Cerebellar nuclear complex (tissue), 1 donor: ENCODE measurements at regions not wholly inside any gene's neighbourhood (a gene's known extent, or its start where the extent isn't known, plus 50 kb on each side); places are given as distances from the start of the nearest gene placed in this dataset.

Source experiments
- DNase-seq, 2 experiments: peaks; one replicate each; lab custom pipeline; 2025; lab: John Stamatoyannopoulos, UW

DNA sequence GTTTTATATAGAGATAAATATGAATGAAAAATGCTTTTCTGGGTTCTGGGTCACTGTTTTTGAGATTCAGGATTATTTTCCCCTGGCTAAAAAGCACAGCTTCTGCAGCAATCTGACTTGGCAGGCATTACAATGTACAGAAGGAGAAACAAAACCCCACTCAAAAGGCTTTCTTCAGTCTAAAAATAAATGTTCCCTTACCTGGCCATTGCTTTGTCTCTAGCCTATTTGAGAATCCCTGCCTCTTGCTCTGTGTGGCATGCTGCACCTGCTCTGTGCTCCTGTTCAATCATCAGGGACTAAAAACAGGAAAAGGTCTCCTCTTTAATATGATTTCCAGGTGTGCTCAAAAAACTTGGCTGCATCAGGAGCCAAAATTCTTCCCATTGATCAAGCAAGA, 187.4 kb upstream of the STAC start:
- DNase-seq = peak; percentile 79 to 93

GRCh38 chr3:36193448-36193847, 186.9 kb upstream of the STAC start:
- no peak for DNase-seq

- DNase-seq = no peak
Observed at GRCh38 chr3:36196058-36196457, 184.2 kb upstream of the STAC start.

GRCh38 chr3:36197151-36197550, 183.2 kb upstream of the STAC start:
- peak; percentile 67 to 83 for DNase-seq

GRCh38 chr3:36201546-36201945, 178.8 kb upstream of the STAC start:
- DNase-seq = no peak

GRCh38 chr3:36206956-36207580, 173.2 kb upstream of the STAC start:
- no peak for DNase-seq

DNA sequence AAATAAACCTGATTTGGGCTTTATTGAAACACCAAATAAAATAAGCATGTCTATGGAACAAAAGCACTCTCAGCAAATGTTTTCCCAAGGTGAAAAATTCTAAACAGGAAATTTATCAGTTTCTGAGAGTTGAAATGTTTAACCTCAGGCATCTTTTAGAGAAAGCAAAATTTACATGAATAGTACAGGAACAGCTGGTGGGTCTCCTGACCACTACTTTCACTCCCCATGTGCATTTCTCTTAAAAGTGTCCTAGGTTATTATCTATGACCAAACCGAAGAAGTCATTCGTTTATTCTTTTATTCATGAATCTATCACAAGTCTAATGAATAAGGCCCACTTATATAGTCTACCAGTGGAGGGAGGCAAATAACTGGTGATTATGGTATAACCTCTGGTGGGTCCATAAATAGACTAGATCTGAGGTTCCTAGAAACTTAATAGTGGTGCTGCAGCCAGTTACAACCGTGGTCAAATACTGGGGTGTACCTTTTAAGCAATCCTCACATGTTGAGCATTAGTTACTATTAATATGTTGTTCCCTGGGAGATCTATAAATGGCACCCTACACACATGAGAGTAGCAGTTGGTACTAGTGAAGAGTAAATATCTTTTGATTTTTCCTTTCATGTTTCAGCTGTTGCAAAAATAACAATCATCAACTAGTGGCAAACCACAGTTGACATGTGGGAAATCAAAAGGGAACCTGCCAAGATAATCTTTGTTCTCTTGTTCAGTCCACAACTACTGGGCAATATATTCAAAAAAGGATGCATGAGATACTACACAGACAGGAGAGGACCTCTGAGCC, 169.3 kb upstream of the STAC start:
- DNase-seq = no peak

GRCh38 chr3:36211652-36211999, 168.7 kb upstream of the STAC start:
- DNase-seq = no peak

DNA sequence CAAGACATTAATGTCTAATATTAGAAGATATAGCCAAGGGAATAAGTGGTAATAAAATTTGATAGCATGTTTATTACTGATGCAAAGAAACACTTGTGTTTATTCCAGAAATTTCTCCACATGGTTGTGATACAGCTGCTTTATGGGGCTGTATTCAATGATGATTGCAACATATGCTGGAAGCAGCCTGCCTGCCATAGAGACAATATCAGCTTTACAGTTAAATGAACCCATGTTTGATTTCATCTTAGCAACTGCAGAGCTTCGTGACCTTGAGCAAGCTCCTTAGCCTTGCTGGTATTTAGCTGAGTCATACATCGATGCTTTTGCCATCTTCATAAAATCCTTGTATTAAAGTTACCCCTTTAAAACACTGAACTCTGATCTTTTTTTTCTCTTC, 168.1 kb upstream of the STAC start:
- DNase-seq = no peak

- DNase-seq = no peak
Observed at GRCh38 chr3:36214460-36214859, 165.8 kb upstream of the STAC start.

DNA sequence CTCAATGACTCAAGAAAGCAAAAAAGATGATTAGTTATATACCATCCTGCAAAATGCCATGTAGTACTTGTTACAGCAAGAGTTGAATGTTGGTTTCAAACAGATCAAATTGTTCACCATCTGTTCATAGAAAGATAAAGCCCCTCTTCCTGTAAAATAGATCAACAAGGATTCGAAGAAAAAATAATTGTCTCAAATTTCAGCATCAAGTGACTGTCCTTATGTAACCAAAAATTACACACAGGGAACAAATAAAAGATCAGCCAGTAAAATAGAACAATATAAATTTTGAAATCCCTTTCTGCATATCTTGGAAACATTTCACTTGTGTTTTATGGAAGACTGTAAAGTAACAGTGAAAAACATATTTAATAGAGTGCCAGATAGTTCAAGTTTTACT, 165.1 kb upstream of the STAC start:
- no peak for DNase-seq

- no peak for DNase-seq
Observed at GRCh38 chr3:36219398-36219797, 160.9 kb upstream of the STAC start.

GRCh38 chr3:36220173-36220572, 160.1 kb upstream of the STAC start:
- DNase-seq = no peak

GRCh38 chr3:36221975-36222374, 158.3 kb upstream of the STAC start:
- DNase-seq = no peak

GRCh38 chr3:36227980-36228379, 152.3 kb upstream of the STAC start:
- no peak for DNase-seq

DNA sequence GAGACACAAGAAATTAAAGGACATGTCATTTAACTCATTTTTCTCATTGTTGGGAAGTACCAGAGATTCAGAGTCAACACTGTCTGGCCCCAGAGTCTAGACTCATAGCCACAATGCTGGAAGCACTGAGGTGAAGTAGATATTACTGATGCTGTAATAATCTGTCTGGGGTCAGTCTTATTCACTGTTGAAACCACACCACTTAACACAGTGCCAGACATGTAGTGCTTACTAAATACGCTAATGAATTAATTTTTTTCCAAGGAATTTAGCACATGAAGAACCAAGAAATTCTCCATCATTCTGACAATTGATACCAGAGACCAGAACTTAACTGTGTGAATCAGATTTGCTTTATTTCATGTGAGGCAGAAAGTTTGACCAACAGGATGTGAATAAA, 150.8 kb upstream of the STAC start:
- DNase-seq = no peak

GRCh38 chr3:36232797-36233489, 147.4 kb upstream of the STAC start:
- no peak for DNase-seq

DNA sequence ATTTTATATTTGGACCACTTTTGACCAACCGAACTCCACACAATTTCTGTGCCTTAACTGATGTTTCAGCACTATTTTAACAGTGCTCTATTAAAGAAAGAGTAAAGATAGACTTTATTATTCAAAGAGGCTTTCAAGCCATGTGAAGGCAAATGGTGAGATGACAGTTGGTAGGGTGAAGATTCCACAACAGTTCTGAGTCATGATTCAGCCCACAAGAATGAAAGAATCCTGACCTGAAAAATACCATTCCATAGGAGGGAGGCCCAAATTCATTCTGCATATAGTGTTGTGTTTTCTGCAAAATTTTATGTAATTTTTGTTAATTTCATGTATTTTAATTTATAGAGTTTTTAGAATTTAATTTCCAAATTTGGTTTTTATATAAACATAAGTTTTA, 135.6 kb upstream of the STAC start:
- DNase-seq = no peak

DNA sequence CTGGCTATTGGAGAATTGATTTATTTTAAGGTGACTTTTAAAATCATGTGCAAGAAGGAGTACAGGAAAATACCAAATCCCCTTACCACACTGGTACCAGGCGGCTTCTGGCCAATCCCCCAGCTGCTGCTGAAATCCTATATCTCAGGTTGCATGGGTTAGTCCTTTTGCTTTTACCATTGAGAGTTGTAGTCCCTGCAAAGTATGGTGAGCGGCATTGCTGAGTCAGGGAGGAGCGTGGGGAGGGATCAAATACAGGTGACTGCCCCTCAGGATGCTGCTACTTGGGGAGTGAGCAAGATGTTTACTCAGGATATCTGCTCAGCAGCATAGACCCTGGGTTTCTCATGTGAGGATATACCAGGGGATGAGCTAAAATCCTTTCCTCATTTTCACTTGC, 131.9 kb upstream of the STAC start:
- DNase-seq = no peak

DNA sequence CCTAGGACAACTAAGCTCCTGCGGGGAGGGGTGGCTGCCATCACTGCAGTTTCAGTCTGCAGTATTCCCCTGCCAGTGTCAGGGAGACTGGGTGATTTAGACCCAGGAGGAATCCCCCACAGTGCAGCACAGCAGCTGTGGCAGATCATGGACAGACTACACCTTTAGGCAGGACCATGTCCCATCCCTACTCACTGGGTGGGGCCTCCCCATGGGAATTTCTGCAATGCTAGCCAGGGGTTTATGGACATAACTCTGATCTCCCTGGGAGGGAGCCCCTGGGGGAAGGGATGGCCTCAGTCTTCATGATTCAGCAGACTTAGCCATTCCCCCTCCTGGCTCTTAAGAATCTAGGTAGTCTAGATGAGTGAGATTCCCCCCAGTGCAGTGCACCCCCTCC, 130.1 kb upstream of the STAC start:
- DNase-seq = no peak

- DNase-seq = no peak
Observed at GRCh38 chr3:36257158-36257852, 123.0 kb upstream of the STAC start.

DNA sequence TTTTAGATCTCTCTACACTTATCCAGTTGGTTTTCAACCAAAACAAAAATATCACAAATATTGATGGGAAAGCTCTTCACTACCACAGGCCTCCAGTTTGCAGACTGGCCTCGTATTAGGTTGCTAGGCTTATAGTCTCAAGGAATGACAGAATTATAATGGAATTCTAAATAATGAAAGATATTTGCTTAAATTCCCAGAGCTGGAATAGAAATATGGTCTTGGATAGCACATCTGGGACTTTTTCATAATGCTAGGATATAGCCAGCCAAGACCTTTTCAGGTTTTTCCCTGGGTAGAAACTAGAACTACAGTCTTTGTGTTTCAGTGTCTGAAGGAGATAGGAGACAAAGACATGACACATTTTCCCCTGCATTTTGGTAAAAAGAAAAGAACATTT, 121.9 kb upstream of the STAC start:
- DNase-seq = no peak

DNA sequence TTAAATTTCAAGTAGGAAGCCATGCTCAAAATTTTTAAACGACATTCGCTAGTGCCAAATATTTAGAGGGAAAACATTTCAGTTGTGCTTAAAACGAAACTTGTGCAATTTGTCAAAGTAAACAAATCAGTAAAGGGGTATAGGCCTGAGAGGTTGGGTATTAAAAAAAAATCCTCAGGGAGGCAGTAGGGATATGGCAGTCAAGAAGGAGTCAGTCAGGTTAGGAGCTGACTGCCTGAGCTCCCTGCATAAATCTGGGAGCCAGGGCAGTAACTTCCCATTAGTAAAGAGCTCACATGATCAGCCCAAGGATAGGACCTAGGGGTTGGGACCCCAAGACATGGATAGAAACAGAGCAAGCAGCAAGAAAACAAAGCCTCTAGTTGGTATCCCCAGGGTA, 120.7 kb upstream of the STAC start:
- no peak for DNase-seq
